H1 (cell line): ENCODE measurements at regions not wholly inside any gene's neighbourhood (a gene's known extent, or its start where the extent isn't known, plus 50 kb on each side); places are given as distances from the start of the nearest gene placed in this dataset.

Experiments used
- CTCF ChIA-PET: fragments of 300-600 bp; sonication (Branson Sonifier 250); formaldehyde crosslinking; loops from one replicate; lab custom pipeline; 2021; ENCODE audit not compliant: partially characterized antibody; lab: Charles Lee
- POLR2A ChIA-PET: fragments of 300-600 bp; sonication (Branson Sonifier 250); formaldehyde crosslinking; loops from one replicate; lab custom pipeline; 2021; ENCODE audit warnings: inconsistent platforms; ENCODE audit not compliant: partially characterized antibody; lab: Charles Lee
- DNase-seq, 2 experiments: peaks; one replicate each; pipeline versions ENCODE4 v3.0.0 to v3.0.0-alpha.2; 2010 to 2022; ENCODE audit warnings: low spot score in 2 of 2, low read depth in 1 of 2, mixed read lengths in 1 of 2
- FAIRE-seq: peaks from 2 replicates; lab custom pipeline; 2011; peaks lifted over from hg19 to GRCh38; lab: Jason Lieb, UNC
- H2AFZ ChIP-seq: 2 replicates; pipeline ENCODE4 v1.8.1; 2012; ENCODE audit warnings: low read length, inconsistent platforms
- H2AK5ac ChIP-seq: 2 replicates; pipeline ENCODE4 v1.6.1; 2013; ENCODE audit warnings: low read depth, low read length
- H2BK120ac ChIP-seq: replicated peaks from 2 replicates; pipeline ENCODE3; 2013; ENCODE audit warnings: low read depth, low read length, inconsistent platforms
- H2BK12ac ChIP-seq: 2 replicates; pipeline ENCODE4 v1.6.1; 2013; ENCODE audit warnings: low read depth, low read length
- H2BK15ac ChIP-seq: 2 replicates; pipeline ENCODE4 v1.6.1; 2013; ENCODE audit warnings: low read length
- H2BK20ac ChIP-seq: 2 replicates; pipeline ENCODE4 v1.6.1; 2013; ENCODE audit warnings: low read length
- H2BK5ac ChIP-seq: 2 replicates; pipeline ENCODE4 v1.6.1; 2013; ENCODE audit warnings: low read depth, low read length
- H3K14ac ChIP-seq: 2 replicates; pipeline ENCODE4 v1.6.1; 2013; ENCODE audit warnings: inconsistent platforms; ENCODE audit not compliant: insufficient read length
- H3K18ac ChIP-seq: 2 replicates; pipeline ENCODE4 v1.6.1; 2013; ENCODE audit warnings: low read length; ENCODE audit errors: extremely low read depth
- H3K23ac ChIP-seq: 2 replicates; pipeline ENCODE4 v1.6.1; 2013; ENCODE audit warnings: inconsistent platforms; ENCODE audit not compliant: insufficient read length
- H3K23me2 ChIP-seq: 2 replicates; pipeline ENCODE4 v1.6.1; 2013; ENCODE audit warnings: low read depth, low read length
- H3K27ac ChIP-seq: 2 replicates; pipeline ENCODE4 v1.6.1; 2011; ENCODE audit warnings: low read depth, low read length, inconsistent platforms
- H3K27me3 ChIP-seq, 4 experiments: replicated peaks in 1 of 4; 1 replicate in 1 of 4; 2 replicates in 3 of 4; pipeline versions ENCODE4 v1.6.1 to v1.8.1; 2011 to 2013; ENCODE audit warnings: low read length in 3 of 4, mild to moderate bottlenecking in 3 of 4, inconsistent platforms in 2 of 4, mixed read lengths in 2 of 4, moderate library complexity in 1 of 4; ENCODE audit not compliant: control insufficient read depth in 3 of 4, insufficient read depth in 3 of 4; ENCODE audit errors: extremely low read depth in 1 of 4
- H3K36me3 ChIP-seq, 4 experiments: 2 replicates each; pipeline versions ENCODE4 v1.6.1 to v1.8.1; 2011 to 2013; ENCODE audit warnings: mild to moderate bottlenecking in 4 of 4, low read length in 3 of 4, moderate library complexity in 2 of 4, control low read depth in 1 of 4, inconsistent platforms in 1 of 4; ENCODE audit not compliant: insufficient read depth in 4 of 4, control insufficient read depth in 2 of 4
- H3K4ac ChIP-seq: replicated peaks from 2 replicates; pipeline ENCODE3; 2013; ENCODE audit warnings: low read length, low read depth, mixed read lengths, inconsistent platforms; ENCODE audit not compliant: insufficient read length
- H3K4me1 ChIP-seq, 4 experiments: replicated peaks in 1 of 4; 1 replicate in 1 of 4; 2 replicates in 3 of 4; pipeline versions ENCODE4 v1.6.1 to v1.8.1; 2011 to 2013; ENCODE audit warnings: low read length in 3 of 4, inconsistent platforms in 2 of 4, mixed read lengths in 1 of 4; ENCODE audit not compliant: insufficient read depth in 4 of 4, control insufficient read depth in 3 of 4
- H3K4me2 ChIP-seq, 2 experiments: 2 replicates each; pipeline versions ENCODE4 v1.6.1 to v1.8.1; 2011 to 2013; ENCODE audit warnings: low read depth in 2 of 2, low read length in 2 of 2, control low read depth in 1 of 2, inconsistent platforms in 1 of 2, mild to moderate bottlenecking in 1 of 2; ENCODE audit not compliant: insufficient read depth in 1 of 2
- H3K4me3 ChIP-seq, 4 experiments: fragments of 200-600, 300-600 bp in 1 of 4; sonication (generic), shearing (Covaris generic), sonication (Bioruptor Twin) in 1 of 4; 2 replicates each; pipeline versions ENCODE4 v1.5.1 to v1.8.1; 2011 to 2016; ENCODE audit warnings: low read length in 4 of 4, low read depth in 3 of 4, control low read depth in 2 of 4, inconsistent platforms in 2 of 4, mild to moderate bottlenecking in 2 of 4, mixed read lengths in 1 of 4, moderate library complexity in 1 of 4; ENCODE audit not compliant: insufficient read depth in 2 of 4; ENCODE audit errors: extremely low read depth in 1 of 4
- H3K56ac ChIP-seq: replicated peaks from 2 replicates; pipeline ENCODE3; 2013; ENCODE audit warnings: low read depth, mild to moderate bottlenecking, mixed read lengths, low read length, inconsistent platforms; ENCODE audit not compliant: insufficient read length
- H3K79me1 ChIP-seq: 2 replicates; pipeline ENCODE4 v1.6.1; 2013; ENCODE audit warnings: low read depth, low read length, control low read depth
- H3K79me2 ChIP-seq, 2 experiments: 2 replicates each; pipeline versions ENCODE4 v1.6.1 to v1.8.1; 2012 to 2013; ENCODE audit warnings: low read length in 2 of 2, mild to moderate bottlenecking in 2 of 2, inconsistent platforms in 1 of 2; ENCODE audit not compliant: insufficient read depth in 2 of 2, control insufficient read depth in 1 of 2
- H3K9ac ChIP-seq, 4 experiments: replicated peaks in 1 of 4; 1 replicate in 1 of 4; 2 replicates in 3 of 4; pipeline versions ENCODE4 v1.6.1 to v1.8.1; 2011 to 2013; ENCODE audit warnings: low read depth in 3 of 4, low read length in 3 of 4, control low read depth in 2 of 4, mild to moderate bottlenecking in 2 of 4, moderate library complexity in 2 of 4, inconsistent platforms in 1 of 4; ENCODE audit errors: extremely low read depth in 1 of 4
- H3K9me3 ChIP-seq, 2 experiments: 2 replicates each; pipeline versions ENCODE4 v1.6.1 to v1.8.1; 2012 to 2013; ENCODE audit warnings: mild to moderate bottlenecking in 2 of 2, moderate library complexity in 2 of 2, control low read depth in 1 of 2, inconsistent platforms in 1 of 2, low read depth in 1 of 2, low read length in 1 of 2, mixed read lengths in 1 of 2; ENCODE audit not compliant: insufficient read depth in 2 of 2
- H4K20me1 ChIP-seq, 2 experiments: replicated peaks in 1 of 2; 2 replicates each; pipeline versions ENCODE3 to v1.8.1; 2011 to 2013; ENCODE audit warnings: inconsistent platforms in 2 of 2, low read length in 2 of 2, mild to moderate bottlenecking in 1 of 2; ENCODE audit not compliant: insufficient read depth in 2 of 2, control insufficient read depth in 1 of 2
- H4K5ac ChIP-seq: 2 replicates; pipeline ENCODE4 v1.6.1; 2013; ENCODE audit warnings: low read length, low read depth, mixed read lengths, inconsistent platforms; ENCODE audit not compliant: insufficient read length
- H4K8ac ChIP-seq: 2 replicates; pipeline ENCODE4 v1.8.0; 2013; ENCODE audit warnings: mild to moderate bottlenecking, moderate library complexity, low read length, inconsistent platforms; ENCODE audit not compliant: insufficient read depth; ENCODE audit errors: extremely low read depth
- H4K91ac ChIP-seq: replicated peaks from 2 replicates; pipeline ENCODE3; 2013; ENCODE audit warnings: low read length, mixed read lengths, inconsistent platforms; ENCODE audit not compliant: insufficient read length
- CHD2 ChIP-seq: IDR thresholded peaks from 2 replicates; pipeline ENCODE4 v1.6.1; 2012; ENCODE audit warnings: low read length, improper control_type of control experiment
- EZH2 ChIP-seq: fragments of 200-600 bp; sonication (generic); IDR thresholded peaks from 2 replicates; pipeline ENCODE4 v1.7.1; 2012; ENCODE audit warnings: low read depth, mild to moderate bottlenecking, moderate library complexity, low read length, inconsistent platforms; ENCODE audit not compliant: severe bottlenecking
- GABPA ChIP-seq: IDR thresholded peaks from 2 replicates; pipeline ENCODE4 v1.6.1; 2011; ENCODE audit warnings: mild to moderate bottlenecking, low read length, moderate library complexity, borderline replicate concordance; ENCODE audit not compliant: insufficient read depth
- HDAC2 ChIP-seq, 2 experiments: fragments of 300-600 bp in 1 of 2; sonication (generic) in 1 of 2; IDR thresholded peaks; 2 replicates each; pipeline ENCODE4 v1.6.1; 2011 to 2012; ENCODE audit warnings: low read depth in 2 of 2, low read length in 2 of 2, mild to moderate bottlenecking in 2 of 2, moderate library complexity in 2 of 2, borderline replicate concordance in 1 of 2, inconsistent platforms in 1 of 2
- HDAC6 ChIP-seq: IDR thresholded peaks from one replicate; pipeline ENCODE4 v1.7.1; 2012; ENCODE audit warnings: low read depth, mild to moderate bottlenecking, inconsistent platforms, low read length, moderate library complexity
- JUN ChIP-seq: IDR thresholded peaks from 2 replicates; pipeline ENCODE4 v1.6.1; 2011; ENCODE audit warnings: low read depth, mild to moderate bottlenecking, improper control_type of control experiment, low read length
- KDM1A ChIP-seq: fragments of 200-600, 300-600 bp; sonication (generic); IDR thresholded peaks from 2 replicates; pipeline ENCODE4 v1.7.1; 2016; ENCODE audit warnings: mild to moderate bottlenecking, low read length, borderline replicate concordance
- POU5F1 ChIP-seq: IDR thresholded peaks from 2 replicates; pipeline ENCODE4 v1.6.1; 2011; ENCODE audit warnings: low read depth, mild to moderate bottlenecking, low read length, moderate library complexity
- SP2 ChIP-seq: IDR thresholded peaks from 2 replicates; pipeline ENCODE4 v1.6.1; 2012; ENCODE audit warnings: mild to moderate bottlenecking, low read length, inconsistent platforms
- WGBS, 2 experiments: shearing (Covaris generic) in 1 of 2; methylation state at CpG; one replicate each; pipeline versions ENCODE4 v1.1.6 to v1.1.7; 2013 to 2015; ENCODE audit warnings: low lambda C conversion rate in 2 of 2, mixed read lengths in 2 of 2, inconsistent platforms in 1 of 2, low coverage in 1 of 2, missing lambda C conversion rate in 1 of 2; ENCODE audit not compliant: insufficient replicate concordance in 2 of 2, insufficient coverage in 1 of 2, insufficient read length in 1 of 2; ENCODE audit errors: extremely low coverage in 1 of 2, missing lambda C conversion rate in 1 of 2; 5-methylcytosine and 5-hydroxymethylcytosine counted together

DNA sequence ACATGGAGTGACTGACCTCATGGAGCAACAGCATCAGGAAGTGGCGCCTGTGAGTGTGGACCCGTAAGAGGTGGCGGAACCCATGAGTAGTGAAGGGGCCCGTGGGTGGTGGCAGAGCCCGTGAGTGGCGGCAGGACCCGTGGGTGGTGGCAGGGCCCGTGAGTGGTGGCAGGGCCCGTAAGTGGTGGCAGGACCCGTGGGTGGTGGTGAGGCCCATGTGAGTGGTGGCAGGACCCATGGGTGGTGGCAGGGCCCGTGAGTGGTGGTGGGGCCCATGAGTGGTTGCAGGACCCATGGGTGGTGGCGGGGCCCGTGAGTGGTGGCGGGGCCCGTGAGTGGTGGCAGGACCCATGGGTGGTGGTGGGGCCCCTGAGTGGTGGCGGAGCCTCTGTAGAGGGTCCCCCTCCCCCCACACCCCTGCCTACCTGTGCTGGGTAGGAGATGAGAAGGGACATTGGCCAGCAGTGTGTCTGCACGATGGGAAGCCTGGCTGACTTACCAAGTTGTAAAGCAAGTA, 407.7 kb upstream of the SALL3 start:
- Histone ChIP-seq H3K23me2 (no peaks in the 10 kb centered on the region), H2BK120ac (no peak overlapping the region)
- no peak for TF ChIP-seq CHD2
- no peak for TF ChIP-seq JUN
- no peak for TF ChIP-seq HDAC2 (IDR thresholded peaks at IDR 0.05; ENCODE audit: borderline replicate concordance in 1 of 2, low read depth in 2 of 2, low read length in 2 of 2)
- no peak for TF ChIP-seq SP2
- TF ChIP-seq HDAC6 = no peak
- TF ChIP-seq KDM1A = no peak
- TF ChIP-seq POU5F1 = no peak
- no peak for TF ChIP-seq GABPA
- no peak for TF ChIP-seq EZH2
- TF ChIP-seq, all 59 proteins: peak for 0
- H2BK15ac ChIP-seq = no peak overlapping the region
- H2BK5ac ChIP-seq = no peak overlapping the region
- no peak overlapping the region for H3K9ac ChIP-seq
- no peak overlapping the region for H3K23ac ChIP-seq
- H2AK5ac ChIP-seq = no peak overlapping the region
- H4K91ac ChIP-seq = no peak overlapping the region
- H2BK20ac ChIP-seq = no peak overlapping the region
- H3K4me2 ChIP-seq = no peak overlapping the region
- 99% methylated on average over 13 of the region's 17 CpGs; no CpG with 5 or more reads in 1 of the 2 experiments for WGBS, 2 experiments
- ChIA-PET POLR2A (no interaction called here), CTCF (interaction anchor here (0.6 kb wide), 1 partner anchor 10 kb away, joined by 3 read pairs; no protein-coding TSS in a partner anchor)
- no peaks in the 10 kb centered on the region for H4K20me1 ChIP-seq
- H3K36me3 ChIP-seq = no peaks in the 10 kb centered on the region
- no peak overlapping the region for H2AFZ ChIP-seq
- no peaks in the 10 kb centered on the region for H3K79me2 ChIP-seq
- H3K14ac ChIP-seq = no peak overlapping the region
- peaks cover 17 to 35% of the 10 kb centered on the region in 2 experiments for H3K9me3 ChIP-seq
- no peaks in the 10 kb centered on the region for H3K27me3 ChIP-seq
- no peak overlapping the region for H2BK12ac ChIP-seq
- H3K4ac ChIP-seq = no peak overlapping the region
- H3K79me1 ChIP-seq = no peaks in the 10 kb centered on the region
- H3K4me1 ChIP-seq = no peaks in the 10 kb centered on the region; a peak in 1 of 7 replicates
- no peak overlapping the region for H3K56ac ChIP-seq
- no peak for DNase-seq
- H3K18ac ChIP-seq = no peak overlapping the region
- no peak overlapping the region for H3K27ac ChIP-seq
- no peak overlapping the region for H3K4me3 ChIP-seq
- no peak overlapping the region for H4K5ac ChIP-seq
- no peak for FAIRE-seq
- H4K8ac ChIP-seq = no peak overlapping the region
